Activated CD4-positive, alpha-beta memory T cell treated with anti-CD3 and anti-CD28 coated beads for 36 hours (primary cell): ENCODE measurements at regions not wholly inside any gene's neighbourhood (a gene's known extent, or its start where the extent isn't known, plus 50 kb on each side); places are given as distances from the start of the nearest gene placed in this dataset.
"Not testable (repeated sequence)": the region's sequence is repeated elsewhere in the genome, so short reads cannot be mapped to it uniquely, and the experiment has no call there.

ENCODE experiments used
- CTCF ChIA-PET: fragments of 350-600 bp; sonication (Branson Sonifier 250); formaldehyde crosslinking; loops from one replicate; lab custom pipeline; 2021; ENCODE audit warnings: antibody characterized with exemption, inconsistent platforms; lab: Charles Lee
- POLR2A ChIA-PET: fragments of 350-600 bp; sonication (Branson Sonifier 250); formaldehyde crosslinking; loops from one replicate; lab custom pipeline; 2021; ENCODE audit warnings: antibody characterized with exemption; lab: Charles Lee
- DNase-seq: peaks from one replicate; pipeline ENCODE4 v3.0.0-alpha.2; 2020
- H3K27ac Mint-ChIP-seq: one replicate; pipeline ENCODE4 v1.8.0; 2021; ENCODE audit warnings: mixed read lengths
- H3K27me3 Mint-ChIP-seq: one replicate; pipeline ENCODE4 v1.8.0; 2021; ENCODE audit warnings: mixed read lengths
- H3K36me3 Mint-ChIP-seq: one replicate; pipeline ENCODE4 v1.8.0; 2021; ENCODE audit warnings: mixed read lengths
- H3K4me1 Mint-ChIP-seq: one replicate; pipeline ENCODE4 v1.8.0; 2021; ENCODE audit warnings: low read depth, mixed read lengths
- H3K4me3 Mint-ChIP-seq: one replicate; pipeline ENCODE4 v1.8.0; 2021; ENCODE audit warnings: mild to moderate bottlenecking, mixed read lengths
- H3K9me3 Mint-ChIP-seq: one replicate; pipeline ENCODE4 v1.8.0; 2021; ENCODE audit warnings: mixed read lengths
- intact Hi-C: fragments of 100-400 bp; cut with micrococcal nuclease; formaldehyde crosslinking; loops from one replicate; pipeline ENCODE4 v1.15.1; 2023

DNA sequence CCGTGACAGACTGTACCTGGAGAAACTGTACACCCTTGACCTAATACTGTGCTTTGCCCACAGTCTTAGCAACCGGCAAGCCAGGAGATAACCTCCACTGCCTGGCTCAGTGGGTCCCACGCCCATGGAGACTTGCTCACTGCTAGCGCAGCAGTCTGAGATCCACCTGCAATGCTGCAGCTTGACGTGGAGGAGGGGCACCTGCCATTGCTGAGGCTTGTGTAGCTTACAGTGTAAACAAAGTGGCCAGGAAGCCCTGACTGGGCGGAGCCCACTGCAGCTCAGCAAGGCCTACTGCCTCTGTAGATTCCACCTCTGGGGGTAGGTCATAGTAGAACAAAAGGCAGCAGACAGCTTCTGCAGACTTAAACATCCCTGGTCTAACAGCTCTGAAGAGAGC, 189.3 kb downstream of the EDEM1 start:
- Mint-ChIP-seq H3K27me3 (no peaks in the 10 kb centered on the region), H3K9me3 (peaks cover 15% of the 10 kb centered on the region), H3K36me3 (no peaks in the 10 kb centered on the region), H3K4me1 (no peaks in the 10 kb centered on the region), H3K27ac (no peak overlapping the region), H3K4me3 (no peak overlapping the region)
- no peak for DNase-seq
- CTCF ChIA-PET, result no interaction called here
- intact Hi-C loops, result no loop called here
- POLR2A ChIA-PET, result no interaction called here

DNA sequence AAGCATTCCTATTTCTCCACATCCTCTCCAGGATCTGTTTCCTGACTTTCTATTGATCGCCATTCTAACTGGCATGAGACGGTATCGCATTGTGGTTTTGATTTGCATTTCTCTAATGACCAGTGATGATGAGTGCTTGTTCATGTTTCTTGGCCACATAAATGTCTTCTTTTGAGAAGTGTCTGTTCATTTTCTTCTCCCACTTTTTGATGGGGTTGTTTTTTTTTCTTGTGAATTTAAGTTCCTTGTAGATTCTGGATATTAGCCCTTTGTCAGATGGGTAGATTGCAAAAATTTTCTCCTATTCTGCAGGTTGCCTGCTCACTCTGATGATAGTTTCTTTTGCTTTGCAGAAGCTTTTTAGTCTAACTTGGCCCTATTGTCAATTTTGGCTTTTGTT, 191.8 kb downstream of the EDEM1 start:
- H3K36me3 Mint-ChIP-seq, H3K4me3 Mint-ChIP-seq, H3K27ac Mint-ChIP-seq, CTCF ChIA-PET, H3K4me1 Mint-ChIP-seq, POLR2A ChIA-PET, H3K27me3 Mint-ChIP-seq, DNase-seq, H3K9me3 Mint-ChIP-seq, intact Hi-C loops: not testable (repeated sequence)

DNA sequence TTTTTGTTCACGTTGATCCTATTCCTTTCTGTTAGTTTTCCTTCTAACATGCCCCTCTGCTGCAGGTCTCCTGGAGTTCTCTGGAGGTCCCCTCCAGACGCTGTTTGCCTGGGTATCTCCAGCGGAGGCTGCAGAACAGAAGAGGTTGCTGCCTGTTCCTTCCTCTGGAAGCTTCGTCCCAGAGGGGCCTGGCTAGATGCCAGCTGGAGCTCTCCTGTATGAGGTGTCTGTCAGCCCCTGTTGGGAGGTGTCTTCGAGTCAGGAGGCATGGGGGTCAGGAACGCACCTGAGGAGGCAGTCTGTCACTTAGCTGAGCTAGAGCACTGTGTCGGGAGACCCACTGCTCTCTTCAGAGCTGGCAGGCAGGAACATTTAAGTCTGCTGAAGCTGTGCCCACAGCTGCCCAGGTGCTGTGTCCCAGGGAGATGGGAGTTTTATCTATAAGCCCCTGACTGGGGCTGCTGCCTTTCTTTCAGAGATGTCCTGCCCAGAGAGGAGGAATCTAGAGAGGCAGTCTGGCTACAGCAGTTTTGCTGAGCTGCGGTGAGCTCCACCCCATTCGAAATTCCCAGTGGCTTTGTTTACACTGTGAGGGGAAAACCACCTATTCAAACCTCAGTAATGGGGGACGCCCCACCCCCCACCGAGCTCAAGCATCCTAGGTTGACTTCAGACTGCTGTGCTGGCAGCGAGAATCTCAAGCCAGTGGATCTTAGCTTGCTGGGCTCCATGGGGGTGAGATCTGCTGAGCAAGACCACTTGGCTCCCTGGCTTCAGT, 196.2 kb downstream of the EDEM1 start:
- DNase-seq, H3K4me1 Mint-ChIP-seq, CTCF ChIA-PET, POLR2A ChIA-PET, H3K36me3 Mint-ChIP-seq, H3K27me3 Mint-ChIP-seq, intact Hi-C loops, H3K4me3 Mint-ChIP-seq, H3K27ac Mint-ChIP-seq, H3K9me3 Mint-ChIP-seq: not testable (repeated sequence)

DNA sequence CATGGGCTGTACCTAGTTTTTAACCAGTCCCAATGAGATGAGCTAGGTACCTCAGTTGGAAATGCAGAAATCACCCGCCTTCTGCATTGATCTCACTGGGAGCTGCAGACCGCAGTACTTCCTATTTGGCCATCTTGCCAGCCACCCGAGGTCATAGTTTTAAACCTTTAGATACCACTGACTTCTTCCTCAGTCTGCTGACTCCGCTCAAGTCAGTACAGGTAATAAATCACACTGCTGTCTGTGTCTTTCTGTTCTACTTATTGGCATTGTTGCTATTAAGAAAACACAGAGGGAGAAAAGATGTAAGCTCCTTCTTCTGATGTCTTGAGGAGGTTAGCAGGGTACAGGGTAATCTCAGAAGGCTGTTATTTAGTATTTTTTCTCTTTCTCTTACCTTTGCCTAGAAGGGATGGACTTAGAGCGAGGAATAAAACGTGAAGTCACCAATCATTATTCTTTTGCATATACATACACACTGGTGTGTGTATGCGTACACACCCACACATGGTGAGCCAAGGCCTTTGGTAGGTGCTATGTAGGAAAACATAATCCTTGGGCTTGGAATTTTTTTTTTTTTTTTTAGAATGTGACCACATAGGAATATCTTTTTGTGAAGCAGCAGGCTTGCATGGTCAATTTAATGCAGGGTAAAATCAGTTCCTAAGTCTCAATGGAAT, 197.2 kb downstream of the EDEM1 start:
- no peak overlapping the region for H3K4me3 Mint-ChIP-seq
- ChIA-PET CTCF (interaction anchor here (0.7 kb wide), 1 partner anchor 653 kb away, joined by 4 read pairs; no protein-coding TSS in a partner anchor), POLR2A (no interaction called here)
- no peaks in the 10 kb centered on the region for H3K27me3 Mint-ChIP-seq
- no peaks in the 10 kb centered on the region for H3K36me3 Mint-ChIP-seq
- no peak overlapping the region for H3K27ac Mint-ChIP-seq
- no peaks in the 10 kb centered on the region for H3K4me1 Mint-ChIP-seq
- intact Hi-C loops, result no loop called here
- DNase-seq, result no peak
- peaks cover 7% of the 10 kb centered on the region for H3K9me3 Mint-ChIP-seq

DNA sequence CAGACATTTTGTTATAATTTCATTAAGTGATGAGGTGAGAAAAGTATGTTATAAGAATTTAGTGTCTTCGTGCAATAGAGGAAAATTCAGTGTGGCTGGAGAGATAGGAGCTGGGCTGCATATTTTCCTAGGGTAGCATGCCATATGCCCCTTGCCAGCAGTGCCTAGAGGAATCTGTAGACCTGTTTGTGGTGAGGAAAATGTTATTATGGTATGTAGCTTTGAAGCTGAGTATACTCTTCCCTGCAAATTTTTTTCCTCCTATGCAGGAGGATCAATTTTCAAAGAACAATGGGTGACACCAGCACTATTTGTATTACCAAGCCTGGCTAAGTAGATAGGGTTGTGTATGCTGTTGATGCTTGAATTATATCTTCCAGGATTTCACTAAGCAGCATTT, 200.6 kb downstream of the EDEM1 start:
- DNase-seq, result no peak
- ChIA-PET CTCF (no interaction called here), POLR2A (no interaction called here)
- intact Hi-C loops, result no loop called here
- no peaks in the 10 kb centered on the region for H3K4me1 Mint-ChIP-seq
- H3K27me3 Mint-ChIP-seq, result peaks cover 3% of the 10 kb centered on the region
- no peaks in the 10 kb centered on the region for H3K36me3 Mint-ChIP-seq
- no peak overlapping the region for H3K4me3 Mint-ChIP-seq
- no peak overlapping the region for H3K27ac Mint-ChIP-seq
- no peaks in the 10 kb centered on the region for H3K9me3 Mint-ChIP-seq

DNA sequence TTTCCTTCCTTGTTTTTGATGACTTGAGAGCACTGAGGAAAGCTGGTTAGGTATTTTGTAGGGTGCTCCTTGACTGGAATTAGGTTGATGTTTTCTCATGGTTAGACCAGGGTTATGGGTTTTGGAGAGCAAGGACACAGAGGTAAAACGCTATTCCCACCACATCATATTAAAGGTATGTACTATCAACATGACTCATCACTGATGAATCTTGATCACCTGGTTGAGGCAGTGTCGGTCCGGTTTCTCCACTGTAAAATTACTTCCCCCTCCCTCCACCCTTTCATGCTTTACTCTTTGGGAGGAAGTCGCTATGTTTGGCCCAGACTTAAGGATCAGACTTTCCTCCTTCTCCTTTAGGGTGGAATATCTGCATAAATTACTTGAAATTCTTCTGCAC, 201.6 kb downstream of the EDEM1 start:
- H3K9me3 Mint-ChIP-seq, result no peaks in the 10 kb centered on the region
- no peaks in the 10 kb centered on the region for H3K36me3 Mint-ChIP-seq
- DNase-seq, result no peak
- H3K27ac Mint-ChIP-seq, result no peak overlapping the region
- ChIA-PET CTCF (interaction anchor here (1.3 kb wide), 1 partner anchor 35 kb away, joined by 3 read pairs; no protein-coding TSS in a partner anchor), POLR2A (no interaction called here)
- intact Hi-C loops, result no loop called here
- no peaks in the 10 kb centered on the region for H3K4me1 Mint-ChIP-seq
- no peak overlapping the region for H3K4me3 Mint-ChIP-seq
- H3K27me3 Mint-ChIP-seq, result peaks cover 4% of the 10 kb centered on the region

DNA sequence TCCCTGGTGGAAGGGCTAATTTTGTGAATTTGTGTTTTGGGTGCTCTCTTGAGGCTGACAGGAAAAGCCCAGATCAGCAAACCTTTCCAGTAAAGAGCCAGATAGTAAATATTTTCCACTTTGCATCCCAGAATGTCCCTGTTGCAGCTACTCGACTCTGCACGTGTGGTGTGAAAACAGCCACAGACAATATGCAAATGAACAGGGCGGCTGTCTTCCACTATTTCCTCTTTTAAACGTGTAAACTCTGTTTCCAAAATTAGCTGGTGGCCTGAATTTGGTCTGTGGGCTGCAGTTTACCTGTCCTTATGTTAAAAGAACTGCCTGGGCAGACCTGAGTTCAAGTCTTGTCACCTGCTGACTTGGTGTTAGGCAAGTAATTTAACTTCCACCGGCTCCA, 202.7 kb downstream of the EDEM1 start:
- Mint-ChIP-seq H3K27me3 (peaks cover 4% of the 10 kb centered on the region), H3K4me3 (no peak overlapping the region), H3K36me3 (no peaks in the 10 kb centered on the region), H3K27ac (no peak overlapping the region), H3K9me3 (no peaks in the 10 kb centered on the region), H3K4me1 (no peaks in the 10 kb centered on the region)
- no peak for DNase-seq
- ChIA-PET POLR2A (no interaction called here), CTCF (interaction anchor here (1.3 kb wide), 1 partner anchor 34 kb away, joined by 3 read pairs; no protein-coding TSS in a partner anchor)
- intact Hi-C loops, result no loop called here

DNA sequence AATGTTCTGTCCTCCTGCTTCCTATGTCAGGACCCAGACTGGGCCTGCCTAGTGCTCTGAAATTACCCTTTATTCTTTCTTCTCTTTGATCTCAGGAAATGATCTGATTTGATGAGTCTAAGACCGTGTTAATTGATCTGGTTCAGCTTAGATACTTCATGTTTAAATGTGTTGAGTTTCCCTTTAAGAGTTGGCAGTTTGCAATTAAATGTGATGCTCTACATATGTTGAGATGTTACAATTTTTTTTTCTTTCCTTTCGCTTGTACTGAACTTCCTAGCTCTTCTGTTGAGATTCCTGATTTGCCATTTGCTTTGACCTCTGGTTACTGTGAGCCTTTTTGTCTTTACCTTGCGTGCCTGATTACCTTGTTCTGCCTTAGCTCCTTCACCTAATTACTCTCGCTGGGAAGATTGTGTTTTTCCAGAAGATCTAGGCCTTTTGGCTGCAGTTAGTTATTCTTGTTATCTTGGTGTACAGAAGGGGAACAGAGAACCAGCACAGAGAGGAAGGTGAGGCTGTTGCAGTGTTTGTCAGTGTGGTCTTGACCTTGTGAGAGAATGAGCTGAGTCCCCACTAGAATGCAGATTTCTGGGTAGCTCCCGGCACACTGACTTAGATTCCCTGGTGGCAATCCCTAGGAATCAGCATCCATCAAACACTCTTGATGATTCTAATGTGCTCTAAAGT, 203.6 kb downstream of the EDEM1 start:
- CTCF ChIA-PET, result no interaction called here
- DNase-seq, result no peak
- Mint-ChIP-seq H3K27me3 (peaks cover 4% of the 10 kb centered on the region), H3K36me3 (no peaks in the 10 kb centered on the region), H3K9me3 (no peaks in the 10 kb centered on the region), H3K27ac (no peak overlapping the region), H3K4me3 (no peak overlapping the region), H3K4me1 (no peaks in the 10 kb centered on the region)
- intact Hi-C loops, result no loop called here
- POLR2A ChIA-PET, result no interaction called here

DNA sequence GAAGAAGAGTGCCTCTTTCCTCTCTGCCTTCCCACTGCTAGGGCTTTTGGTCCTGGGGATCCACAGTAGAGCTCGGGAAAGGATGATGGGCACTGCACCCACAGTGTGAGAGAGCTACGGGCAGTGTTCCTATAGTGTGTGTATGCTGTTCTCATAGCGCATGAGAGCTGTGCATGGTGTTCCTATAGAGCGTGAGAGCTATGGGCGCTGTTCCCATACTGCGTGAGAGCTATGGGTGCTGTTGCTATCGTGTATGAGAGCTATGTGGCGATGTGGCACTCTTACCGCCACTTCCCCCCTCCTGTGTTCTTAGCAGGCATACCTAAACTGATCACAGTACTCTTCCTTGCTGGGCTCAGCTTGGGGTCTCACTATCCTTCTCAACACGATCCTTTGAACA, 213.5 kb downstream of the EDEM1 start:
- no peaks in the 10 kb centered on the region for H3K4me1 Mint-ChIP-seq
- intact Hi-C loops, result no loop called here
- ChIA-PET POLR2A (no interaction called here), CTCF (interaction anchor here (1.2 kb wide), 1 partner anchor 20 kb away, joined by 3 read pairs; no protein-coding TSS in a partner anchor)
- H3K27ac Mint-ChIP-seq, result no peak overlapping the region
- H3K27me3 Mint-ChIP-seq, result no peaks in the 10 kb centered on the region
- H3K4me3 Mint-ChIP-seq, result no peak overlapping the region
- H3K36me3 Mint-ChIP-seq, result no peaks in the 10 kb centered on the region
- no peaks in the 10 kb centered on the region for H3K9me3 Mint-ChIP-seq
- no peak for DNase-seq

DNA sequence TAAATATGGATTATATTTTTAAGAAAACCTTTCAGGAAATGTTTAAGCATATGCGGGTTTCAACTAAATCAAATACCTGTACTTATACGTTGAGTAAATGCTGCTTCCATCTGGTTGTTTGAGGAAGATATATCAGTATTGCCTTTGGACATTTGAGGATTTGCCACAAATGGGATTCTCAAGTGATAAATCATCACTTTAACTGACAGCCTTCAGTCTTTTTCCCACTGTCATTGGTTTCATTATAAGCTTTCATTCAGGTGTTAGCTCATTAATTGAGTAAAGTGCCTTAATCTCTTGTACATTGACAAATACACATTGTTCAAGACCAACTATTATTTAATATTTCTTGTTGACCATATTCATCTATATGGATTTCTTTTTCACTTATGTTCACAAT, 217.2 kb downstream of the EDEM1 start:
- CTCF ChIA-PET, result interaction anchor here (0.6 kb wide), 1 partner anchor 175 kb away, joined by 3 read pairs; no protein-coding TSS in a partner anchor
- intact Hi-C loops, result no loop called here

DNA sequence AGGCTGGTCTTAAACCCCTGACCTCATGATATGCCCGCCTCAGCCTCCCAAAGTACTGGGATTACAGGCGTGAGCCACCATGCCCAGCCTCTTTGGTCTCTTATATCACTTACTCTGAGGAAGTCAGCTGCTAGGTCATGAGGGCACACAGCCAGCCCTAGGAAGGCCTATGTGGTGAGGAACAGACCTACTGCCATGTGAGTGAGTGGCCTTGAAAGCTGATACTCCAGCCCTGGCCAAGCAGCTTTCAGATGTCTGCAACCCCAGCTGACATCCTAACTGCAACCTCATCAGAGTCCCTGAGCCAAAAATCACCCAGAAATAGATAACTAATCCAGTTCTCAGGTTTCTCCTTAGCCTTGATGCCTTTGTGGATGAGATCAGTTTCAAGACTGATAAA, 224.3 kb downstream of the EDEM1 start:
- no peak for DNase-seq
- intact Hi-C loops, result no loop called here
- Mint-ChIP-seq H3K27me3 (peaks cover 5% of the 10 kb centered on the region), H3K36me3 (peaks cover 2% of the 10 kb centered on the region), H3K27ac (no peak overlapping the region), H3K4me1 (no peaks in the 10 kb centered on the region), H3K9me3 (peaks cover 16% of the 10 kb centered on the region), H3K4me3 (no peak overlapping the region)
- ChIA-PET POLR2A (interaction anchor here (0.6 kb wide), 1 partner anchor 16 kb away, joined by 3 read pairs; no protein-coding TSS in a partner anchor), CTCF (no interaction called here)

More for the DNA sequence above, 217.2 kb downstream of the EDEM1 start:
- H3K4me3 Mint-ChIP-seq, result no peak overlapping the region
- no peaks in the 10 kb centered on the region for H3K27me3 Mint-ChIP-seq
- H3K4me1 Mint-ChIP-seq, result no peaks in the 10 kb centered on the region
- no peaks in the 10 kb centered on the region for H3K36me3 Mint-ChIP-seq
- no peak overlapping the region for H3K27ac Mint-ChIP-seq
- no peak for DNase-seq
- POLR2A ChIA-PET, result no interaction called here
- H3K9me3 Mint-ChIP-seq, result no peaks in the 10 kb centered on the region

DNA sequence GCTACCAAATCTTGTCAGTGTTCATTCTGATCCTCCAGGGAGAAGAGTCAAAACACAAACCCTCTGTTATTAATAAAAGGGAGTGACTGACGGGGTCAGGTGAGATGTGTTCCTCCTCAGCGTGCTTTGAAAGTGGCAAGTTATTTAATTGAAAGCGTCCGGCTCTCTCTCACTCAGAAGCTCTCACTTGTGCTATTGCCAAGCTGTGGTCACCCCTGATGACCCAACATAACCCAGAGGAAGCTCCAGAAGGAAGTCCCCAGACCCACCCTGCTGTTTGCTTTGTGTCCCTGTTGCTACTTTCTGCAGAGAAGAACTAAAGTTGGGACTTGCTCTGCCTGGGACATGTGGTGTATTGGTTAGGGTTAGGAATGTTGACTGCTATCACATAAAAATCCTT, 235.6 kb downstream of the EDEM1 start:
- Mint-ChIP-seq H3K4me3 (no peak overlapping the region), H3K36me3 (no peaks in the 10 kb centered on the region), H3K9me3 (no peaks in the 10 kb centered on the region), H3K4me1 (peaks cover 4% of the 10 kb centered on the region), H3K27ac (no peak overlapping the region), H3K27me3 (peaks cover 1% of the 10 kb centered on the region)
- intact Hi-C loops, result loop anchor here (10.0 kb wide), 2 partner anchors 142 to 312 kb away; no protein-coding TSS in a partner anchor
- CTCF ChIA-PET, result no interaction called here
- no peak for DNase-seq
- POLR2A ChIA-PET, result no interaction called here
